NCI-H1105 treated with DMSO at 0.1 percent for 48 hours (cell line): ENCODE measurements at regions not wholly inside any gene's neighbourhood (a gene's known extent, or its start where the extent isn't known, plus 50 kb on each side); places are given as distances from the start of the nearest gene placed in this dataset.

Experiments
- DNase-seq: peaks from one replicate; lab custom pipeline; 2025; lab: John Stamatoyannopoulos, UW

GRCh38 chr6:14455876-14456648 is 338.5 kb downstream of the CD83 start:
- DNase-seq, result no peak

DNA sequence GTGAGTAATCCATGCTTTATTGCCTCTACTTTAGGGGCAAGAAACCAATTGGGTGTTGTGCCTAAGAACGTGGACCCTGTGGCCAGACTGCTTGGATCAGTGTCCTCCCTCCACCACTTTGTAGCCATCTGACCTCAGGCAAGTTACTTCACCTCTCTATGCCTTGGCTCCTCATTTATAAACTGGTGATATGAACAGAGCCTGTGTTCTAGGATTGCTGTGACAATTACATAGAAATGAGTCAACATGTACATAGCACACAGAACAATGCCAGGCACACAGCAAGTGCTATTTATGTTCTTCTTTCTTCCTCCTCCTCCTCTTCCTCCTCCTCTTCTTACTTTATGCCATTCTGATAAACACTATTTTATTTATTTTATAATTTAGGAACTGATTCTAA is 339.4 kb downstream of the CD83 start:
- no peak for DNase-seq

DNA sequence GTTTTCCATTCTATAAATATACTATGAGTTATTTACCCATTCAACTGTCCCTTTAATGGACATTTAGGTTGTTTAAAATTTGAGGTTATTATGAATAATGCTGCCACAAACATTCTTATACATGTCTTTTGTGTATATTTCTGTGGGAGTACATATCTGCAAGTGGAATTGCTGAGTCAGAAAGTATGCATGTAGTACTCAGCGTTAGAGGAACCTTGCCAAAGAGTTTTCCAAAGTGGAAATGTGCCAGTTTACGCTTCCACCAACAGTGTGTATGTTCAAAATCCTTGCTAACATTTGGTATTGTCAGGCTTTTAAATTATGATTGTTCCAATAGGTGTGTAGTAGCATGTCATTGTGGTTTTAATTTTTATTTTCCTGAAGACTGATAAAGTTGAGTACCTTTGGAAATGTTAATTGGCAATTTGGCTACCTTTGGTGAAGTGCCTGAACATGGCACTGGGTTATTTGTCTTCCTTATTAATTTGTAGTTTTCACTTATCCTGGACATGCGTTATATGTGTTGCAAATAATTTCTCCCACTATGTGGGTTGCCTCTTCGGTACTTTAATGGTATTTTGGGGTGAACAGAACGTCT is 341.2 kb downstream of the CD83 start:
- DNase-seq, result no peak

GRCh38 chr6:14459315-14459714 is 341.7 kb downstream of the CD83 start:
- no peak for DNase-seq

DNA sequence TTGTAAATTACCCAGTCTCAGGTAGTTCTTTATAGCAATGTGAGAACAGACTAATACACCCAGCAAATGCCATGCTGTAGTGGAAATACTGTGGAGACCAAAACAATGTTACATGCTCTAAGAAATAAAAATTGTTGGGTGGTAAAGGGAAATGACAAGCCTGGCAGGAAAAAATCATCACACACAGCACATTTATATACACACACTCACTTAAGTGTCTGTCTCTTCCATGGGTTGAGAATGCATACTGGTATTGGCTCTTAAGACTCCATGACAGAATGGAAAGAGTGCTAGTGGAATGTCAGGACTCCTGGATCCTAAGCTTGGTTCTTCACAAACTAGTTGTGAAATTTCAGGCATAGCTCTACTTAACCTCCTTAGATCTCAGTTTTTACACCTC is 343.0 kb downstream of the CD83 start:
- DNase-seq, result no peak

DNA sequence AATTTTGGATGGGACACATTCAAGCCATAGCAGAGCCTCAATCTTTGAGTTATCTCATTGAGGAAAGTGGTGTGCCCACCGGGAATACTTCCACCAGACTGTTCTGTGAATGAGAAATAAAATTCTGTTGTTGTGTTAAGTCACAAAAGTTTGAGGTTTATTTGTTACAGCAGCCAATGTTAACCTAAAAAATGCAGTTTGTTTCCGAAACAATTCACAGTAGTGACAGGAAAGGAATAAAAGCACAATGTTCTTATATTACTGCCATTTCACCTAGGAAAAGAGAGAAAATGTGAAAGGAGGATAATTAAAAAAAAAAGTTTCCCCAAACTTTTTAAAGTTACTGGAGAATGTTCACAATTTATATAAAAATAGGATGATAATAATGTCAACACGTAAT is 344.6 kb downstream of the CD83 start:
- no peak for DNase-seq

DNA sequence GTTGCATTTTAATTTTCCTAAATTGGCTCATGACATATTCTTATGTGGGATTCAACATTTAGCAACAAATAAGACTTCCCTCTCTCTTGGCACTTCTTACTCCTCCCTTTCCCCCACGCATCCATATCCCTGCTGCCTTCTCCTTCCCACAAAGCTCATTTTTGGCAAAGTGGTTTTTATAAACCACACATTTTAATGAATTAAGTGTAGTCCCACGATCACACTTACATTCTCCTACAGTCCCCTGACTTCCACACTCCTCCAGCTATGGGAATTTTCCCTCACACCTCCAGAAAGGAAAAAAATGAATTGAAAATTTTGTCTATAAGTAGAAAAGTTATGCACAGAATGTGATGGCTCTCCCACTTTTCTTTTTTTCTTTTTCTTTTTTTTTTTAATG is 345.0 kb downstream of the CD83 start:
- DNase-seq, result no peak

- no peak for DNase-seq
Observed at GRCh38 chr6:14463110-14463509, 345.5 kb downstream of the CD83 start.

- no peak for DNase-seq
Observed at GRCh38 chr6:14464055-14464454, 346.5 kb downstream of the CD83 start.

GRCh38 chr6:14464716-14465115 is 347.1 kb downstream of the CD83 start:
- no peak for DNase-seq

- no peak for DNase-seq
Observed at GRCh38 chr6:14466278-14466677, 348.7 kb downstream of the CD83 start.

DNA sequence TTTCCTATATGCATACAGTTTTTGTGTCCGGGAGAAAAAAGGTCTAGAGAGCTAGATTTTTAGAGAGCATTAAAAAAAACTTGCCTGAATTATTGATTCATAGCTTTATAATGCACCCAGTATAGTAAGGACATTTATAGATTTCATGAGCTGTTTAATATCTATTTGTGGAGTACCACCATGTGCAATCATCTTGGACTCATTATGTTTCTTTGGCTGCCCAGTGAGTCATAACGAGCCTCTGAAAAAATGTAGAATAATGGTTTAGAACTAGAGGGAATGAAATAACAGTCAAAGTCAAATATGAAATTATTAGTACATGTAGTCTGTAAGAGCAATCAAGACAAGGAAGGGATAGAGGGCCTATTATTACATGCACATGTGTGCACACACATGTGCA is 350.0 kb downstream of the CD83 start:
- no peak for DNase-seq

DNA sequence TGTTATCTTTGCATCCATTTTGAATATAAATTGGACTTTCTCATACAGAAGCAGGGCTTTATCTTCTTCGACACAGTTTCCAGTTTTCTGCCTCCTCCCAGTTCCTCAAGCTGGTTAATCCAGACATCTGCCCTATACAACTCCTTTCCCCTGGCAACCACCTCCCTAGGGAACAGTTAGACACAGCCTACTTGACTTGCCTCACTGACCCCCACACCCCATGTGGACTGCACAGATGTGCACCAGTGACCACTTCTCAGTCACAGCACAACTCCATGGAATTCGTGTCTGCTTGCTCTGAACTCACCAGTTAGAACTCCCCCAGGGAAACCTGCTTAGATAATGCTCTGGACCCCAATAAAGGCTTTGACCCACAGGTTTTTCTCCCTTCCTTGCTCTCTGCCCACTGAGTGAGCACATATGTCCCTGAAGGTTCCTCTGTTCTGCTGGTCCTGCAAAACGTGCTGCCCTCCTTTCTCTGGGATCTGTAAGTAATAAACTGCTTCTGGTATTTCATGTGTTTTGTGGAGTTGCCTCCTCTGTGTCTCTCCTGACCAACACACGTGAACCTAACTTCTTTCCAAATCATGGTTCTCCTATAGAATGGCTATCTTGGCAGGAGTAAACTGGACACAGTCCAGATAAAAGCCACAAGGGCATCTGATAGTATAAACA is 351.2 kb downstream of the CD83 start:
- DNase-seq, result no peak

DNA sequence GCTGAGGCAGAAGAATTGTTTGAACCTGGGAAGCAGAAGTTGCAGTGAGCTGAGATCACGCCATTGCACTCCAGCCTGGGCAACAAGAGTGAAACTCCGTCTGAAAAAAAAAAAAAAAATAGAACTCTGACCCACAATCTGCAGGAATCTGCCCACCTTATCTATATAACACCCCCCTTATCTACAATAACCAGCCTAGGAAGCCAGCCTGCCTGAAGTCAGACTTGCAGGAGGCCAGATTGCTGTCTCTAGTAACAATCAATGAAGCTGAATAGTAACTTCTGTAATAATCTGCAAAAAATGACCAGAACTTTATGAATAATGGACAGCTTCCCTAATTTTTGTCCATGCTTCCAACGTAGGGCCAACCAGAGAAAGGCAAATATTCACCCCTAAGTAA is 352.5 kb downstream of the CD83 start:
- no peak for DNase-seq

DNA sequence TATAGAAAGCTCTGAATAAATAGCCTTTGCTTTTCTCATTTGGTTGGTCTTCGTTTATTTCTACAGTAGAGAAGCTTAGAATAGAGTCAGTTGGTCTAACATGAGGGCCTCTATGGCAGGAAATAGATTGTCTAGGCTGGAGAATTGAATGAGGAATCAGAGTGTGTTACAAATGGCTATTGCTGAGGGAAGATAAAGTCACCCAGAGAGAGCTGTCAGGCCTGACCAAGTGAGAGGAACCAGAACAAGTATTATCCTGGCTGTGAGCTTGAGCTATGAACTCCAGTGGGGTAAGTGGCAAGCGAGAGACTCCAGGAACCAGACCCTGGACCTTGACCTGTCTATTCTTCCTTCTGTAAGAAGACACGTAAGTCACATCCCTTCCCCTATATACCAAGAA is 353.1 kb downstream of the CD83 start:
- DNase-seq, result no peak

- DNase-seq, result no peak
Observed at GRCh38 chr6:14472255-14472985, 354.8 kb downstream of the CD83 start.

DNA sequence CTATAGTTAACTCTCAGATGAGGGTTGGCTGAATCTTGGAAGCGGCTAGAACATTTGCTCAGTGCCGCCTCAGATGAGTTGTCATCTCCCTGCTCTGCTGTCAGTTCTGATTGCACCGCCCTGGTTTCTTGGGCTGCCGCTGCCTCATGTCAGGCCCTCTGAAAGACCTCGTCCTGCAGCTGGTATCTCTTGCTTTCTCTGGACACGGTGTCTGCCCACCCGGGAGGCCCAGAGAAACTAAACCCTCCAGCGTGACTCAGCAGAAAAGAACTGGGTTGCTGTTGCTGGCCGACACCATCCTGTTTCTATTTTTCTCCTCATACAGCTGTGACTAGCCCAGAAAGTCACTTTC is 355.4 kb downstream of the CD83 start:
- DNase-seq, result no peak

DNA sequence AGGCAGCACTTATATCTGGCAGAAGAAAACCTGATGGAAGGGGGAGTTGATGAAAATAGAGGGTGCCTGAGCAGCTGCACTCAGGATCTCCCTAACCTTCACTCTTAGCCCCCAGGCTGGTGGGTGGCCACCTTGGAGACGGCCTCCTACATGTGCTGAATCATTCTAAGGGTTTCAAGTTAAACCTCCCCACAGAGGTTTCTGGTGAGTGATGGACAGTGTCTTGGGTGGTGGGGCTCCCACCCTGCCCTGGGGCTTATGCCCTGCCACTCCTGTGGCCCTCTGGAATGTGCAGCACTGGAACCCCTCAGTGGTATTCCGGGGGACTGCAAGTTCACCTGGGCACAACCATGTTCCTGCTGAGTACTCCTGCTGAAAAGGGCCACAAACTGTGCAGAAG is 357.2 kb downstream of the CD83 start:
- no peak for DNase-seq

GRCh38 chr6:14475306-14475705 is 357.7 kb downstream of the CD83 start:
- DNase-seq, result no peak

- DNase-seq, result no peak
Observed at GRCh38 chr6:14476793-14477531, 359.4 kb downstream of the CD83 start.

- no peak for DNase-seq
Observed at GRCh38 chr6:14477559-14477958, 360.0 kb downstream of the CD83 start.
